ENCODE measurements at regions not wholly inside any gene's neighbourhood (a gene's known extent, or its start where the extent isn't known, plus 50 kb on each side); places are given as distances from the start of the nearest gene placed in this dataset.

DNA sequence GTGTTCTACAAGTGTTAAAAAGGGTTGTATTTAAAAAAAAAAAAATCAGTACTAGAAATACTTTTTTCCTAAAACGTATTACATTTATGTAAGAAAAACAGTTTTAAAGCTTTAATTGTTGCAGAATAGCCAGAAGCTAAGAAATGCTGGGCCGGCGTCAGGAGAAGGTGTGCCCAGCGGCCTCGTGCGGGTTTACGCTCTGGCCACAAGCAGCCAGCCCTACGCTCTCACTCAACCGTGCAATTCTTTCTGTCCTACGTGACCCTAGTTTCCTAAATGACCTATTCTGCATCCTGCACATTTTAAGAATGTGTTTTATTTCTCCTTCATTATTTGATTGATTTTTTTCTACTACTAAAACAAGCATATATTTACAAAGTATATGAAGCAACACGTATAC, 279.7 kb upstream of the KLF14 start:
- TF ChIP-seq, protein P1, sequence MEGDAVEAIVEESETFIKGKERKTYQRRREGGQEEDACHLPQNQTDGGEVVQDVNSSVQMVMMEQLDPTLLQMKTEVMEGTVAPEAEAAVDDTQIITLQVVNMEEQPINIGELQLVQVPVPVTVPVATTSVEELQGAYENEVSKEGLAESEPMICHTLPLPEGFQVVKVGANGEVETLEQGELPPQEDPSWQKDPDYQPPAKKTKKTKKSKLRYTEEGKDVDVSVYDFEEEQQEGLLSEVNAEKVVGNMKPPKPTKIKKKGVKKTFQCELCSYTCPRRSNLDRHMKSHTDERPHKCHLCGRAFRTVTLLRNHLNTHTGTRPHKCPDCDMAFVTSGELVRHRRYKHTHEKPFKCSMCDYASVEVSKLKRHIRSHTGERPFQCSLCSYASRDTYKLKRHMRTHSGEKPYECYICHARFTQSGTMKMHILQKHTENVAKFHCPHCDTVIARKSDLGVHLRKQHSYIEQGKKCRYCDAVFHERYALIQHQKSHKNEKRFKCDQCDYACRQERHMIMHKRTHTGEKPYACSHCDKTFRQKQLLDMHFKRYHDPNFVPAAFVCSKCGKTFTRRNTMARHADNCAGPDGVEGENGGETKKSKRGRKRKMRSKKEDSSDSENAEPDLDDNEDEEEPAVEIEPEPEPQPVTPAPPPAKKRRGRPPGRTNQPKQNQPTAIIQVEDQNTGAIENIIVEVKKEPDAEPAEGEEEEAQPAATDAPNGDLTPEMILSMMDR (conservative IDR thresholded peaks at IDR 0.05; ENCODE audit: low read depth, low read length): no peak
- TF ChIP-seq EZH2 (IDR thresholded peaks at IDR 0.05; ENCODE audit: borderline replicate concordance, low read depth, low read length, poor library complexity, severe bottlenecking): no peak

Measured in A673 (cell line).